Liver (tissue), 3 donors: ENCODE measurements at regions not wholly inside any gene's neighbourhood (a gene's known extent, or its start where the extent isn't known, plus 50 kb on each side); places are given as distances from the start of the nearest gene placed in this dataset.

ENCODE experiments used
- ATF3 ChIP-seq: IDR thresholded peaks from 2 replicates; pipeline ENCODE4 v1.6.1; 2016; ENCODE audit warnings: antibody characterized with exemption
- CTCF ChIP-seq: fragments of 150-350 bp; IDR thresholded peaks from 2 replicates; pipeline ENCODE4 v1.5.1; 2017; ENCODE audit warnings: improper control_type of control experiment, low read depth, low read length; ENCODE audit not compliant: missing input control
- donor health status: healthy.
- donor health status: healthy.

GRCh38 chr7:51785171-51785570 lies 468.6 kb upstream of the COBL start:
- TF ChIP-seq CTCF (no peak), ATF3 (no peak)
